Stimulated activated CD4-positive, alpha-beta T cell treated with anti-CD3 and anti-CD28 coated beads, Interleukin-4, amount 100 ng/mL, for 4 hours (primary cell): ENCODE measurements at regions not wholly inside any gene's neighbourhood (a gene's known extent, or its start where the extent isn't known, plus 50 kb on each side); places are given as distances from the start of the nearest gene placed in this dataset.

Experiments used
- DNase-seq, 2 experiments: peaks; one replicate each; pipeline ENCODE4 v3.0.0-alpha.2; 2020

- DNase-seq = no peak
Measured at GRCh38 chr10:107391901-107392300, 227.4 kb upstream of the SORCS1 start.

GRCh38 chr10:107390563-107390962, 226.1 kb upstream of the SORCS1 start:
- no peak for DNase-seq

GRCh38 chr10:107383357-107383756, 218.9 kb upstream of the SORCS1 start:
- no peak for DNase-seq

- no peak for DNase-seq
Measured at GRCh38 chr10:107379601-107380000, 215.1 kb upstream of the SORCS1 start.

GRCh38 chr10:107371801-107372200, 207.3 kb upstream of the SORCS1 start:
- no peak for DNase-seq

- no peak for DNase-seq
Measured at GRCh38 chr10:107364872-107365271, 200.4 kb upstream of the SORCS1 start.

- DNase-seq = no peak
Measured at GRCh38 chr10:107362306-107362705, 197.8 kb upstream of the SORCS1 start.

GRCh38 chr10:107357033-107357432, 192.5 kb upstream of the SORCS1 start:
- no peak for DNase-seq

- no peak for DNase-seq
Measured at GRCh38 chr10:107356396-107356795, 191.9 kb upstream of the SORCS1 start.

- DNase-seq = no peak
Measured at GRCh38 chr10:107342711-107343110, 178.2 kb upstream of the SORCS1 start.

GRCh38 chr10:107341281-107341680, 176.8 kb upstream of the SORCS1 start:
- no peak for DNase-seq

GRCh38 chr10:107340326-107340725, 175.8 kb upstream of the SORCS1 start:
- no peak for DNase-seq

- DNase-seq = no peak
Measured at GRCh38 chr10:107336061-107336460, 171.6 kb upstream of the SORCS1 start.

GRCh38 chr10:107317592-107317991, 153.1 kb upstream of the SORCS1 start:
- no peak for DNase-seq

- no peak for DNase-seq
Measured at GRCh38 chr10:107303203-107303602, 138.7 kb upstream of the SORCS1 start.

- no peak for DNase-seq
Measured at GRCh38 chr10:107299606-107300005, 135.1 kb upstream of the SORCS1 start.

GRCh38 chr10:107284187-107284586, 119.7 kb upstream of the SORCS1 start:
- no peak for DNase-seq

- no peak for DNase-seq
Measured at GRCh38 chr10:107280293-107280692, 115.8 kb upstream of the SORCS1 start.

- no peak for DNase-seq
Measured at GRCh38 chr10:107277591-107277990, 113.1 kb upstream of the SORCS1 start.

GRCh38 chr10:107275806-107276205, 111.3 kb upstream of the SORCS1 start:
- no peak for DNase-seq

GRCh38 chr10:107269626-107270025, 105.1 kb upstream of the SORCS1 start:
- DNase-seq = no peak

- no peak for DNase-seq
Measured at GRCh38 chr10:107264742-107265141, 100.2 kb upstream of the SORCS1 start.

- no peak for DNase-seq
Measured at GRCh38 chr10:107244122-107244521, 79.6 kb upstream of the SORCS1 start.

GRCh38 chr10:107238275-107238674, 73.8 kb upstream of the SORCS1 start:
- no peak for DNase-seq

- no peak for DNase-seq
Measured at GRCh38 chr10:107232013-107232412, 67.5 kb upstream of the SORCS1 start.

GRCh38 chr10:107230887-107231286, 66.4 kb upstream of the SORCS1 start:
- DNase-seq = no peak
